Inflammatory macrophage (primary cell): ENCODE measurements at regions not wholly inside any gene's neighbourhood (a gene's known extent, or its start where the extent isn't known, plus 50 kb on each side); places are given as distances from the start of the nearest gene placed in this dataset.
"Not testable (repeated sequence)": the region's sequence is repeated elsewhere in the genome, so short reads cannot be mapped to it uniquely, and the experiment has no call there.

Experiments
- DNase-seq, 2 donors: peaks; one replicate each; pipeline ENCODE4 v3.0.0-alpha.2; 2020 to 2022

- no peak for DNase-seq
These were observed 51.5 kb upstream of the MELK start for GRCh38 chr9:36521148-36521547.

DNA sequence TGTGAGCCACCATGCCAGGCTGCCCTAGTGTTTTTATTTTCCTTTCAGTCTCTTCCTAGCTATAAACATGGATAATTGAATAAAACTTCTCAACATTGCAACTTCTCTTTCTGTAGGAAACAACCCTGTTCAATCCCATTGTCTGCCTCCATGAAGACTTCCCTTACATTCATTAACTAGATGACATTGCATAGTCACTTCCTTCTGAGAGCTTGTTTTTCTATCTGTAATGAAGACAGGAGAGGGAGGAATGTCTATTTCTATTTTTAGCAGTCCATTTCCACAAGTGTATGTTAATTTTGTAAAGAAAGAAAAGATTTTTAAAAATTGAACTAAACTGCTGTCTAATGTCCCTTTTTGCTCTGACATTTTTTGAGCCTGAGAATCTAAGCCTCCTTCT lies 55.6 kb upstream of the MELK start:
- peak in 1 of 2 donors; percentile 12 for DNase-seq

- no peak for DNase-seq
These were observed 68.5 kb upstream of the MELK start for GRCh38 chr9:36504156-36504555.

- no peak for DNase-seq
These were observed 69.3 kb upstream of the MELK start for GRCh38 chr9:36503172-36504088.

GRCh38 chr9:36501727-36502126 lies 71.0 kb upstream of the MELK start:
- no peak for DNase-seq

GRCh38 chr9:36500931-36501330 lies 71.8 kb upstream of the MELK start:
- DNase-seq: not testable (repeated sequence)

DNA sequence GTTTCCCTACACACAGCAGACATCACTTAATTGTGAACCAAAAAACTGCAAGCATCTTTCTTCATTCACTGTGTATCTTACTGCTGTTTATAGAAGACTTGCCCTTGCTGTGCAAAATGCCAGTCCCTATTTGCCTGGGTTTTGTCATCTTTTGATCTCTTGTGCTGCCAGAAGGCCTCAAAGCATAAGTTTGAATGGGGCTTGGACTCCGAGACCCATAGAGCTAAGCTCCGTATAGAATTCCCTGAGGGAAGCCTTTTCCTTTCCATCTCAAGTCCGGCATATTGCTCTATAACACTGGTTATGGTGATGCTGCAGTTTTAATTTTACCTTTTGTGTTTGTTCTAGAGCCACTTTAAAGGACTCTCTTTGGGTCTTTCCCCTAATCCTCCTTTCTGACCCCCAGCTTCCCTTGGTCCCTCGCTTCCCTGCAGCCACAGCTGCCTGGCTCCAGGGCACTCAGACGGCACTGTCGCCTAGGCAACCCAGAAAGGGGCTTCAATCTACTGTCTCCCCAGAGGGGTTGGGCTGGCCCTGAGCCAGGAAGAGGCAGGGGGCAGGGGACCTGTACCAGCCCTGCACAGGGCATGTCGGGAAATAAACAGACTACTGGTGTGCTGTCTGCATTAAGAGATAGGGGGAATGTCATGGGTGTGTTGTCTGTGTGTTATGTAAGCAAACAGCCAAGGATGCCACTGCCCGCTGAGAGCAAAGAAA lies 73.4 kb upstream of the MELK start:
- no peak for DNase-seq

DNA sequence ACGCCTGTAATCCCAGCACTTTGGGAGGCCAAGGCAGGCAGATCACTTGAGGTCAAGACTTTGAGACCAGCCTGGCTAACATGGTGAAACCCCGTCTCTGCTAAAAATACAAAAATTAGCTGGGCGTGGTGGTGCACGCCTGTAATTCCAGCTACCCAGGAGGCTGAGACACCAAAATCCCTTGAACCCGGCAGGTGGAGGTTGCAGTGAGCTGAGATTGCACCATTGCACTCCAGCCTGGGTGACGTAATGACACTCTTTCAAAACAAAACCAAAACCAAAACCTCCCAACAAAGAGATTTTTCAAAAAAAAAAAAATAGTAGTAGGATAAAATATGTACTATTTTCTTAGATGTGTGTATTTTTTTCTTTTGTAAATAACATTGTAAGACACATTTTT lies 79.1 kb upstream of the MELK start:
- peak; percentile 27 to 44 for DNase-seq

DNA sequence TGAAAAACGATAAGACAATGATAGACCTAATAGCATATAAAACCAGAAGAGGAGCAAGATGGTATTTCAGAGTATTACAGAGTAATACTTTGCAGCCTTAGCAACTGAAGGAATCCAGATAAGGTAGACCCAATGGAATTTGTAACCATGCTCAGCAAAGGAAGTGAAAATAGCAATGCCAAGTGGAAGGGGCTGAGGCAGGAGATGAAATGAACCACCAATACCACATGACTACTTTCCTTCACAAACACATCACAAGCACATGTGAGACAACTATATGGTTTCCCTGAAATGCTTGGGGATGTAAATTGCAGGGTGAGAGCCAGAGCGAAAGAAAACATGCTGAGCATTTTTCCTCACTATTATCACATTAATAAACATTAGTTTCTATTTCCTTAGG lies 79.8 kb upstream of the MELK start:
- DNase-seq: peak; percentile 16 to 26

GRCh38 chr9:36489453-36489852 lies 83.2 kb upstream of the MELK start:
- no peak for DNase-seq

GRCh38 chr9:36488389-36488756 lies 84.3 kb upstream of the MELK start:
- DNase-seq: no peak

DNA sequence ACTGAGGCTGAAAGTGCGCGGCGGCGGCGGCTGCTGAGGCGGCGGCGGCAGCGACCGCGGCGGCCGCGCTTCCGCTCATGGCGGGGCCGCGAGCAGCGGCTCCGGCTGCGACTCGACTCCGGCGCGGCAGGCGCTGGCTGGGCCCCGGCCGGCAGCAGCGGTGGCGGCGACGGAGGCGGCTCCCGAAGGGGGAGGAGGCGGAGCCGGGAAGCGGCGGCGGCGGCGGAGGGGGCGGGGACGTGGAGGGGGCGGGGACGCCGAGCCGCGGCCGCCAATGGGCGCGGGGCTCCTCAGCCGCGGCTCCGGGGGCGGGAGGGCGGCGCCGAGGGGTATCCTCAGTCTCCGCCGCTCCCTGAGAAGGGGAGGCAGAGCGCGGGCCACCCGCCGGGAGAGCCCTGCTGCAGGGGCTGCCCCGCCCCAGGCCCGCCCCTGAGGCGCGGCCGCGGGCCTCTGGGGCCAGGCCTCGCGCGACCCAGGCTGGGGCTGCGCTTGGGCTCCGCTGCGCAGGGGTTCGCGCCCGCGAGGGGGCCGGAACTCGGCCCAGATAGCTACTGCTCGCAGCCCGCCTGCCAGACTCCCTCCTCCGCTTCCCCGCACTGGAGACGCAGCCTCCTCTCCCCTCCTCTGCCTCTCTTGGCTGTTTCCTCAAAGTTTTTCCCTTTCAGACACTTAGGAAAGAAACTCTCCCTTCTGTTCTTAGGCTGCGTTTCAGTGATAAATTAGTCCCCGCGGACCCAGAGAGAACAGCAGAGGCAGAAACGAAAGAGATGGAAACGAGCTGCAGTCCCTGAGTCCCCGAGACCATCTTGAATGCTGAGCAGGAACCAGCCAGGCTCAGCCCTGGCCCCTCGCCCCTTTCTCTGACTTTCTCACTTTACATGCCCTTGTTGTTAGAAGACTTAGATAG lies 85.0 kb upstream of the MELK start:
- peak; percentile 90 to 94 for DNase-seq

GRCh38 chr9:36486933-36487481 lies 85.7 kb upstream of the MELK start:
- peak; percentile 45 to 72 for DNase-seq

DNA sequence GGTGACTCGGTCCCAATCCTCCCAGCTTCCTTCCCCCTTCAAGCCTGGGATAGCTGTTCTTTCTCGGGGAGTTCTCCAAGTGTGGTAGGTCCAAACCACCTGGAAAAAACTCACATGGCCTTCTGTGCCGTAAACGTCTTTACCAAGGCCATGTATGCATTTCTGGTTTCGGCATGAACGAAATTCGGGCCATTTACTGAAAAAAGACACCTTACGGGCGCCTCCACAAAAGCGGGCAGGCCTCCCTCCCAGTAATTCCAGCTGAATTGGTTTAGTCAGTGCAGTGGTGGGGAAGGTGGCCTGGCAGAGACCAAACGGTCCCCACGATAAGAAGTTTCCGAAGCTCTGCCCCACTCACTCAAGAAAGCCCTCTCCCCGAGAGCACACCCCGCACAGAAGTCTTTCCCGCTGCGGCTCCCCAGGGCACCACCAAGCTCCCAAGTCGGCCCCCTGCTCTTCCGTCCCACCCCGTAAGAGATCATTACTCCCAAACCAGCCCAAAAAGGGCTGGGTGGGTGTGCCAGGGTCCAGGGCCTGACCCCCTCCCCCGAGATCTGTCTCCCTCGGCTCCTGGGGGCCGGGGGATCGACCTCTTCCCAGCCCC lies 86.3 kb upstream of the MELK start:
- peak in 1 of 2 donors; percentile 45 for DNase-seq

DNA sequence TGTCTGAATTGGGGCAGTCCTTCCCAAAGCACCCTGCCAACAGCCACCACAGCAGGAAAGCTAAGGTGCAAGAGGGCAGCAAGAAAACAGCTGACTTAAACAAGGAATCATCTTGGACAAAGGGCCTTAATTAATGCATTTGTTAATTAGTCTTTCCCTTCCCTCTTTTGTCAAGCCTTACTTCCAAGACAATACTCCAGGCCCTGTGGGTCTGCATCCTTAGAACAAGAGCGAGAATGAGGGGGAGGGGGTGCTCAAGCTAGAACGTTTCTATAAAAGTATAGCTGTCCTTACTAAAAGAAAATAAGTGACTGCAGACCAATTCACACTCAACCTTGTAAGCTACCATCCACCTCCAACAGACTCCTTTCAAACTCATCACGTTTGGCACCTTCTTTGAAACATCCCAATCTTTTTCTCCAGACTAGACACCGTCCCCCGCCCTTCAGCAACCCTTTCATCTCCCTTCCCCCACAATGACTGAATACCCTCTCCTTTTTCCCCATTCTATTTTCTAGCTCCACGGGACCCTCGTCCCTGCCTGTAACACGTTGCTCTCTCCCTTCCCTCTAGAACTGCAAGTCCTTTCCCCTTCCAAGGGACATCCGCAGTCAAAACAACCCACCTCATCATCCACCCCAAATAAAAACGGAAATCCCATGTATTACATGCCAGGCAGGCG lies 85.7 kb upstream of the RNF38 start:
- DNase-seq: peak in 1 of 2 donors; percentile 62

DNA sequence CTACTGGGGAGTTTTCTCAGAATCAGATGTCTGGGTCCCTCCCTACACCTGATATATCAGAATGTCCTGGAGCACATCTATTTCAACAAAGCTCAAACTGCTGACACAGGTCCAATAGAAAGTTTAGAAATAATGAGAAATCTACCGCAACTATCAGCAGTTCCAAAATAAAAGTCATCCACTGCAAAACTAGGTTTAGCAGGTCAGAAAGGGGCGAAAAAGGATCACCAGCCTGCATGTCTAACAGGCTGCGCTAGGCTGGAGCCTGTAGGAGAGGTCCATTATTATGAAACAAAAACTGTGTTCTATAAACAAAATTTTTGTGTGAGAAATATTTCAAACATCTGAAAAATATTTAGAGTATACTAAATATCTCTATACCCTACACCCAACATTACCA lies 84.1 kb upstream of the RNF38 start:
- no peak for DNase-seq

- DNase-seq: peak; percentile 66 to 67
These were observed 79.0 kb upstream of the RNF38 start for GRCh38 chr9:36479101-36479500.

GRCh38 chr9:36471359-36471758 lies 71.3 kb upstream of the RNF38 start:
- no peak for DNase-seq

DNA sequence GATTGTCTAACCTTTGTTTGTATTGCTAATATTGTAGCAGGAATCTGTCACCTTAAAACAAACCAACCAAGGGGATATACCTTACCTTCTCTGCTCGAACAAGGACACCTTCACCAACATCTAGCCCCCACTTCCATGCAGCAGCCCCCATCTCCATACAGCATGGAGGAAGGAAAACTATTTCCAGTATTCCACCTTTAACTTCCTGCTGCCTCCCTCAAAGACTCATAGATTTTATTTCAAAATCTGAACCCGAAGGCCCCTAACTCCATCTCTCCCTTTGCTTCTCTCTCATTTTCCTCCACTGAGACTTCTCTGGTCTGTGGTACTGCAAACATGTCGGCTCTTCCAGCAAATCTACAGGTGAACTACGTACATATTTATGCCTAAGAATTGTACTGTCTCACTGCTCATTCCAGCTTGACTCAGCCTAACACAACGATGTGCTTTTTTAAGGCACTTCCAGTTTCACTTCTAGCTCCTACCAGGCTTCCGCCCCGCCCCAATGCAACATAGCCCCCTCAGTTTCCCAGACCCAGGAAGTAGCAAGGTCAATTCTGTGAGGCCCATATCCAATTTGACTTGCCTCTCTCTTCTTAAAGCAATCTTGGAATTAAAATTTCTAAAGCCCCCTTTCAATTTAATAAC lies 70.7 kb upstream of the RNF38 start:
- peak; percentile 59 to 67 for DNase-seq

- DNase-seq: no peak
These were observed 63.4 kb upstream of the RNF38 start for GRCh38 chr9:36463467-36463866.

DNA sequence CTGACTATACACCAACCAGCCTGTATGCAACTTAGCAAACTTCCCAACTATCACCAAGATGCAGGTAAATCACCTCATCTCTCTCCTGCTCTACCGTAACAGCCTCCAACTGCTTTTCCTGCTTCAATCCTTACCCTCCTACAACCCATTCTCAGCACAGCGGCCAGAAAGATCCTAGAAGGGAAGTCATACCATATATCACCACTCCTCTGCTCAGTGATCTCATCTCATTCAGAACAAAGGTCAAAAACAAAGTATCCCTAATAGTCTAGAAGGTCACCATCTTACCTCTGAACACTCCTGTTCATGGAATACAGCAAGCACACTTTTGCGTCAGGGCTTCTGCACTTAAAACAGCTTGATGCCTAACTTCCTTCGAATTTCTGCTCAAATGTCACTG lies 62.2 kb upstream of the RNF38 start:
- DNase-seq: no peak
